IMR-90 (cell line): ENCODE measurements at regions not wholly inside any gene's neighbourhood (a gene's known extent, or its start where the extent isn't known, plus 50 kb on each side); places are given as distances from the start of the nearest gene placed in this dataset.

Source experiments
- ATAC-seq: fragments of 200-7000 bp; cut with Tn5 transposase; 2 replicates; pipeline ENCODE4 v1.9.1; 2020; ENCODE audit warnings: low read depth, mild to moderate bottlenecking, moderate library complexity
- BruUV-seq: library from RNA; stranded (reverse); fragments of 400-500 nt; replicated peaks from 2 replicates; lab custom pipeline; 2021; lab: Mats Ljungman, UMichigan
- CTCF ChIA-PET: fragments of 300-600 bp; formaldehyde crosslinking; extraction: SDS; loops from one replicate; lab custom pipeline; 2021; ENCODE audit warnings: antibody characterized with exemption; lab: Yijun Ruan, JAX
- POLR2A ChIA-PET: fragments of 300-600 bp; sonication (Branson Sonifier 250); formaldehyde crosslinking; loops from one replicate; lab custom pipeline; 2022; ENCODE audit warnings: antibody characterized with exemption; ENCODE audit not compliant: unreplicated experiment; lab: Charles Lee
- DNase-seq: peaks from one replicate; pipeline ENCODE4 v3.0.0; 2013
- H2AFZ ChIP-seq: replicated peaks from 2 replicates; pipeline ENCODE3; 2013; ENCODE audit warnings: low read length, mild to moderate bottlenecking; ENCODE audit not compliant: poor library complexity
- H2AK5ac ChIP-seq: 2 replicates; pipeline ENCODE4 v1.6.1; 2013; ENCODE audit warnings: low read depth, low read length, inconsistent platforms
- H2AK9ac ChIP-seq: replicated peaks from 2 replicates; pipeline ENCODE3; 2013; ENCODE audit warnings: mild to moderate bottlenecking, low read depth, low read length, moderate library complexity; ENCODE audit not compliant: poor library complexity
- H2BK120ac ChIP-seq: 2 replicates; pipeline ENCODE4 v1.6.1; 2013; ENCODE audit warnings: low read depth, low read length, inconsistent platforms
- H2BK15ac ChIP-seq: 3 replicates; pipeline ENCODE4 v1.6.1; 2013; ENCODE audit warnings: low read depth, low read length, inconsistent platforms
- H2BK20ac ChIP-seq: 2 replicates; pipeline ENCODE4 v1.6.1; 2013; ENCODE audit warnings: low read depth, mild to moderate bottlenecking, inconsistent platforms, low read length, moderate library complexity
- H2BK5ac ChIP-seq: 2 replicates; pipeline ENCODE4 v1.6.1; 2013; ENCODE audit warnings: mild to moderate bottlenecking, low read depth, low read length, inconsistent platforms; ENCODE audit not compliant: poor library complexity, severe bottlenecking
- H3K14ac ChIP-seq: replicated peaks from 2 replicates; pipeline ENCODE4 v1.6.1; 2013; ENCODE audit warnings: low read depth, low read length, inconsistent platforms
- H3K18ac ChIP-seq: 2 replicates; pipeline ENCODE4 v1.6.1; 2013; ENCODE audit warnings: low read depth, low read length, control low read depth
- H3K23ac ChIP-seq: 2 replicates; pipeline ENCODE4 v1.6.1; 2013; ENCODE audit warnings: low read depth, low read length, inconsistent platforms
- H3K27ac ChIP-seq: 2 replicates; pipeline ENCODE4 v1.5.1; 2013; ENCODE audit warnings: mild to moderate bottlenecking, control low read depth, low read length; ENCODE audit not compliant: insufficient read depth
- H3K27me3 ChIP-seq: 2 replicates; pipeline ENCODE4 v1.6.1; 2013; ENCODE audit warnings: low read length; ENCODE audit not compliant: control insufficient read depth, insufficient read depth
- H3K36me3 ChIP-seq: 2 replicates; pipeline ENCODE4 v1.6.1; 2013; ENCODE audit warnings: low read length, mixed read lengths; ENCODE audit not compliant: control insufficient read depth, insufficient read depth
- H3K4ac ChIP-seq: 2 replicates; pipeline ENCODE4 v1.6.1; 2013; ENCODE audit warnings: low read depth, low read length, inconsistent platforms
- H3K4me1 ChIP-seq: 2 replicates; pipeline ENCODE4 v1.6.1; 2013; ENCODE audit warnings: low read length, mixed read lengths; ENCODE audit not compliant: control insufficient read depth, insufficient read depth
- H3K4me2 ChIP-seq: 2 replicates; pipeline ENCODE4 v1.6.1; 2013; ENCODE audit warnings: low read depth, mild to moderate bottlenecking, control low read depth, low read length, moderate library complexity
- H3K4me3 ChIP-seq: 2 replicates; pipeline ENCODE4 v1.5.1; 2013; ENCODE audit warnings: low read depth, mild to moderate bottlenecking, control low read depth, low read length, moderate library complexity; ENCODE audit not compliant: insufficient read depth
- H3K56ac ChIP-seq: 2 replicates; pipeline ENCODE4 v1.6.1; 2013; ENCODE audit warnings: low read length, inconsistent platforms; ENCODE audit not compliant: insufficient read depth; ENCODE audit errors: extremely low read depth
- H3K79me1 ChIP-seq, 2 experiments: 2 replicates each; pipeline ENCODE4 v1.6.1; 2013; ENCODE audit warnings: low read length in 2 of 2, inconsistent platforms in 1 of 2, low read depth in 1 of 2
- H3K9ac ChIP-seq: 2 replicates; pipeline ENCODE4 v1.6.1; 2013; ENCODE audit warnings: low read depth, low read length, control low read depth
- H3K9me1 ChIP-seq: 2 replicates; pipeline ENCODE4 v1.6.1; 2013; ENCODE audit warnings: low read length, inconsistent platforms; ENCODE audit not compliant: insufficient read depth
- H3K9me3 ChIP-seq: 2 replicates; pipeline ENCODE4 v1.6.1; 2013; ENCODE audit warnings: low read length; ENCODE audit not compliant: control insufficient read depth, insufficient read depth
- H4K20me1 ChIP-seq: 2 replicates; pipeline ENCODE4 v1.6.1; 2013; ENCODE audit warnings: low read length, inconsistent platforms; ENCODE audit not compliant: insufficient read depth
- H4K5ac ChIP-seq: 2 replicates; pipeline ENCODE4 v1.6.1; 2013; ENCODE audit warnings: mild to moderate bottlenecking, low read depth, low read length, control low read depth
- H4K8ac ChIP-seq, 2 experiments: 2 replicates each; pipeline ENCODE4 v1.6.1; 2013; ENCODE audit warnings: low read depth in 2 of 2, low read length in 2 of 2, control low read depth in 1 of 2, inconsistent platforms in 1 of 2
- H4K91ac ChIP-seq: 2 replicates; pipeline ENCODE4 v1.6.1; 2013; ENCODE audit warnings: low read depth, low read length, inconsistent platforms; ENCODE audit not compliant: insufficient read depth
- POLR2A ChIP-seq: IDR thresholded peaks from 2 replicates; pipeline ENCODE4 v1.6.1; 2012; ENCODE audit warnings: mild to moderate bottlenecking, low read depth, low read length
- WGBS, 2 experiments: methylation state at CpG; one replicate each; pipeline versions ENCODE4 v1.1.5 to v1.1.7; 2013; ENCODE audit warnings: missing lambda C conversion rate in 2 of 2; ENCODE audit not compliant: insufficient read length in 1 of 2; ENCODE audit errors: extremely low coverage in 2 of 2; 5-methylcytosine and 5-hydroxymethylcytosine counted together
- dilution Hi-C: fragments of 300-500 bp; cut with HindIII; formaldehyde crosslinking; loops from one replicate; pipeline ENCODE4 v1.14.3; 2018; ENCODE audit warnings: low sequenced_read_pairs; ENCODE audit not compliant: unreplicated experiment
- in situ Hi-C: fragments of 300-500 bp; cut with MboI; formaldehyde crosslinking; loops from 3 replicates; pipeline ENCODE4 v1.14.3; 2019; ENCODE audit warnings: low sequenced_read_pairs, inconsistent platforms, mixed read lengths
- intact Hi-C: fragments of 100-400 bp; cut with micrococcal nuclease; formaldehyde crosslinking; loops from 2 replicates; pipeline ENCODE4 v1.10.0; 2022

- dilution Hi-C loops = no loop called here
- H3K27me3 ChIP-seq = no peaks in the 10 kb centered on the region; the same call in 1 of the 2 replicates
- no TSS peak for BruUV-seq
Measured at GRCh38 chr7:25642849-25643248, 414.6 kb upstream of the NPVF start.

More at GRCh38 chr7:25642849-25643248, 414.6 kb upstream of the NPVF start:
- Histone ChIP-seq H3K18ac (no peak overlapping the region), H3K4me3 (no peak overlapping the region), H2AK5ac (no peak overlapping the region), H3K56ac (no peak overlapping the region), H3K4me1 (no peaks in the 10 kb centered on the region), H2BK15ac (no peak overlapping the region), H2AFZ (no peak overlapping the region), H2BK20ac (no peak overlapping the region), H3K9me3 (no peaks in the 10 kb centered on the region), H4K20me1 (no peaks in the 10 kb centered on the region), H4K8ac (no peak overlapping the region), H4K5ac (no peak overlapping the region), H3K9ac (no peak overlapping the region), H3K27ac (no peak overlapping the region), H2AK9ac (no peak overlapping the region), H3K9me1 (no peaks in the 10 kb centered on the region), H3K79me1 (no peaks in the 10 kb centered on the region), H3K36me3 (no peaks in the 10 kb centered on the region), H3K23ac (no peak overlapping the region), H3K4me2 (no peak overlapping the region), H3K14ac (no peak overlapping the region), H2BK120ac (no peak overlapping the region), H4K91ac (no peak overlapping the region), H3K4ac (no peak overlapping the region), H2BK5ac (no peak overlapping the region)
- no peak for DNase-seq
- CTCF ChIA-PET = no interaction called here
- intact Hi-C loops (no loop called here), in situ Hi-C loops (no loop called here)
- no peak for ATAC-seq
- no peak for TF ChIP-seq POLR2A
- no CpG with 5 or more reads among the region's 3 CpGs for WGBS, 2 experiments
- POLR2A ChIA-PET = no interaction called here
